ENCODE measurements at regions not wholly inside any gene's neighbourhood (a gene's known extent, or its start where the extent isn't known, plus 50 kb on each side); places are given as distances from the start of the nearest gene placed in this dataset.

DNA sequence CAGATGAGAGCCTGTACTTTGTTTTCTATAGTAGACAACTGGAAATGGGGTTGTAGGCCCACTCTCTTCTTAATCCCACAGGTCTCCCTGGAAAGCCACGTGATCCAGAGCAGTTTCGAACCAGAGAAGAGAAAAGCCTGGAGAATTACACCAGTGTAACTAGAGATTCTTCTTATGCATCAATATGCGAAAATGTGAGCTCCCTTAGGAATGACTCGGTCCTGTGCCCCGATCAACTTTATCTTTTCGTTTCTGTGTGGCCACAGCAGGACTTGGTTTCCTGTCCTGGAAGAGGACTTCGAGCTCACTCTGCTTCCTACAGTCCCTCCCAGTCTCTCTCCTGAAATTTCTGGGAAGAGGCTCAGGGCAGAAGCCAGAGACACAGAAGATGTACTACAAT, 73.8 kb upstream of the TPM1 start:
- DNase-seq = no peak

DNA sequence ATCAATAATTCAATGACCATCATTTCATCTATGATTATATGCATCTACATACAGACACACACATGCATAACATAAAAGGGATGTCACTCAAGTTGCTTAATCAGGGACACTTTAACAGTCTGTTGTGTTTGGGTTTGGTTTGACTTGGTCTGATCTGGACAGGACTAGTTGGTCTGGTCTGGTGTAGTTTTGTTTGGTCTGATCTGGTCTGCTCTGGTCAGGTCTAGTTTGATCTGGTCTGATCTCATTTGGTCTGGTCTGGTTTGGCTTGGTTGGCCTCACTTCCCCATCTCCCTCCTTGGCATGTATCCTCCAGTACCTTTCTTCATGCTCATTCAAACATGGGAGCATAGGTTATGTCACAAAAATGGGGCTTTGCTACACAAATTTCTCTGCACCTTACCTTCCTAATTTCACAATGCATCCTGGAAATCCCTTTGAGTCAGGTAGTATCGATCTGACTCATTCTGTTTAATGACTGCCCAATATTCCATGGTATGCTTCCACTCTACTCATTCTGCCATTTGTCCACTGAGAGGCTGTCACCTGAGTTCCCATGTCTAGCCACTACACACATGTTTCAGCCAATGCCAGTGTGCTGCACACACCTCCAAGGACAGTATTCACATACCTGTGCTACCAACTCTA, 73.0 kb upstream of the TPM1 start:
- DNase-seq = no peak

DNA sequence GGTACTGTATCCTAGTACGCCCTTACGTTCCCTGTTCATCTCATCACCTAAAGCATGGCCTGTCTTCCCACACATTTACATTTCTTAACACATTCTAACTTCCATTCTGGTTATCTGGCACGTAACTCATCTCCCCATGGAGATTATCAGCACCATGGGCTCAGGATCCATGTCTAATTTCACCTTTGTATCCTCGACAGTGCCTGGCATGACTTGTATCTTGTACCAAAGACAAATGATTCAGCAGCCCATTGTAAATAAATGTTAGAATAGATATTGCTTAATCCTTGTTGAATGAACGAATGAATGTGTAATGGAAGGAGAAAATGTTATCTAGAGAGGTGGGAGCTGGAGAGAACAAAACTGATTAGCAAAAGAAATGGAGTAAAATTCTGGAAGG, 69.7 kb upstream of the TPM1 start:
- no peak for DNase-seq

DNA sequence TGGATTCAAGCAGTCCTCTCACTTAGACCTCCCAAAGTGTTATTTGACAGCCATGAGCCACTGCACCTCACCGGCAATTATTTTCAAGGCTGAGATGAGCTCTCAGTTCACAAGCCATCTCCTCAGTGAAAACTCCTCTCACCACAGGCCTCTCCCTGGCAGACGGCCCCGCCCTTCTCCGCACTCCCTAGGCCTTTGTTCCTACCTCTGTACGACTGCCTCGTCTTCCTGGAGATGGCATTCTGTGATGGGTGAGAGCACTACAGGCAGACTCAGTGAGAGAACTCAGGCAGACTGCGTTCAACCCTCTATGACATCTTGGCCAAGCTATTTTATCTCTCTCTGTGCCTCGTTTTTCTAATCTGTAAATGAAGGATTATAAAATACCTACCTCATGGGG, 67.0 kb upstream of the TPM1 start:
- DNase-seq = peak; percentile 32

DNA sequence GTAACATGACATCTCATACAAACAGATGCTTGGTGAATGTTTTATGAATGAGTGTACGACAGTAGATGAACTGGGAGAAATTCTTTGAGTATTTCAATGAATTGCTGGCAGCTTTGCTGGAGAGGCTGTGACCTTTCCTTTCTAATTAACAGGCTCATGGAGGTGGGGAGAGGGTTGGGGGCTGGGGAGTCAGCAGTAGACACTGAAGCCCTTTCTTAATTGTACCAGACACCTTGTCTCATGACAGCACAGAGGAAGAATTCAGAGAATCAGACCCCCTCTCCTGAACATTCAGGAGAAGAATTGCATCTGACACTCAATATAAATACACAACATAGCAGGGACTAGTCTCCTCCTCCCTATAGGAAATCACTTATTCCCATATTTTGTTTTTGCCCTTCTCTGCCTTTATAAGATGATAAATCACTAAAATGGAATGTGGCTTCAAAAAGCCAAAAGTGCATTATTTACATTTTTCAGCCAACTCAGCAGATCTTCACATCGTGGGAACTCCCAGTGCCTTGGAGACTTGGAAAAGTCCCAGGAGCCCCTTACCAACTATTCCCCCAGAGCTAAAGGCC, 66.2 kb upstream of the TPM1 start:
- no peak for DNase-seq

DNA sequence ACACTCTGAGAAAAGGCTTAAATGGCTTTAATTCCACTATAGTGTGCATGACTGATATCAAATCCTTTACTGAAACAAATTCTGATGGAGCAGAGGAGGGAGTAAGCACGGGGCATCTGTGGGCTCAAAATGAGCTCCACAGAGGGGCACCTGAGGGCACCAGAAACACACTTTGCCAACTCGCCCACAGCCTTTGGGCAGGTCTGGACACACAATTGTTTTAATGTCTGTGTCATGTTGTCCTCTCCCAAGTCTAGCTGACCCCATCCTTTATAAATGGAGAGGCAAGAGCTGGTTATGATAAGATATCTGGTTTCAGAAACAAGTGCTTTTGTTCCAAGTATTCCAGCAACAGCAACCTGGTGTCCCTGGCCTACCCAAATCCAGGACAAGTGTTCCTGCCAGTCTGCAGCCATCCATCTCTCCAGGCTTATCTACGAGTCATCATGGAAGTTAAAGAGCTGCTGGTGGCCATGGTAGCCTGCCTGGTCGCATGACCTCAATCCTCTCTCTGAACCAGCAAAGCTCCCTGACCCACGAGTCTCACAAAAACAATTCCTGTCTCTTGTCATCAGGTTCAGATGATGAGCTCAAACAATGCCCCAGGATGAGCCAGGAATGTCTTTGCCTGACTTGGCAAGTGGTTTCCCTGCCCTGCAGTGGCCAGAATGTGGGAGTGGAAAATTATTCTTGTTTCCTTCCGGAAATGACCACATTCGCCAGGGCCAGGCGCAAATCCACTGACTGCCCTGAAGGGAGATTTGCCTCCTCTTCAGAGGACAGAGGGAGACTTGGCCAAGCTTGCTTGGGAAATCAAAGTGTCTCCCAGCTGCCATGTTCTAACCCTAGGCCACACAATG, 64.4 kb upstream of the TPM1 start:
- DNase-seq = no peak

DNA sequence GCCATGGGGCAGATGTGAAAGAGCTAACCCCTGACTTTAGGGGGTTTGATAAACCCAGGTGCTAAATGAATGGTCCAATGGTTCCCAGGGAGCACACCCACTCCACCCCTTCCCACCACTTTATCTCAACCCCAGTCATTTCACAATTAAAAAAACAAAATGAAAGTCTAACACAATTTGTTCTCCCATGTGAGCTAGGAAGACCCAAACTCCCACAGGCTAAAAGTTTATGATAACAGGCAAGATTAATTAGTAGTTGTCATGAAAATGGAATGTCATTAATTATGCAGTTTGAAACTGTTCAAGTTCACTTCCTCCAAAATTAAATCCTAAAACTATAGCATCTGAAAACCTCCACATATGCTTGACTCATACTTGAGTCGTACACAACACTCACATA, 63.3 kb upstream of the TPM1 start:
- no peak for DNase-seq

DNA sequence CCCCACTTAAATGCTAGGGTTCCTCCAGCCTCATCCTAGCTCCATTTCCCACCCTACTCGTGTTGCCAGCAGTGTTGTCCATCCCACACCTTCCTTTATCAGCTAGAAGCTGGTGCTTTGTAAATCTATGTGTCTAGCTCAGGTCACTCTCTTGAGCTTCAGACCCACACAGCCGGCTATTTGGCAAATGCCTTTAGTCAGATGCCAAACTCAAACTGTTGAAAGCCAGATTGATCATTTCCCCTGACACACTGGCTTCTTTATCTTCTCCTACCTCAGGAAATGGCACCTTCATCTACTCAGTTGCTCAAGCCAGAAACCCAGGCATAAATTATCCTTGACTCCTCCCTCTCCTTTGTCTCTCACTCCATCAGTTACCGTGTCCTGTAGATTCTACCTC, 61.5 kb upstream of the TPM1 start:
- no peak for DNase-seq

DNA sequence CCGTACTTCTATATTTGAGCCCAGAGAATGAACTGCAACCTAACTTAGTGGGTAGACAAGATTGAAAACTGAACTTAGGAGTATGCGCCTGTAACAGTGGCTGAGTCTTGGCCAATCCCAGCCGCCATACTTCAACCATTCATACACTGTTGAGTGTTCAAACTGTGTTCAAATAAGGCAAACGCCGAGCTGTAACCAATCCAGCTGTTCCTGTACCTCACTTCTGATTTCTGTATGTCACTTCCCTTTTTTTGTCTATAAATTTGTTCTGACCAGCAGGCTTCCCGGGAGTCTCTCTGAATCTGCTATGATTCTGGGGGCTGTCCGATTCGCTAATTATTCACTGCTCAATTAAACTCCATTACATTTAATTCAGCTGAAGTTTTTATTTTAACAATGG, 58.6 kb upstream of the TPM1 start:
- no peak for DNase-seq

DNA sequence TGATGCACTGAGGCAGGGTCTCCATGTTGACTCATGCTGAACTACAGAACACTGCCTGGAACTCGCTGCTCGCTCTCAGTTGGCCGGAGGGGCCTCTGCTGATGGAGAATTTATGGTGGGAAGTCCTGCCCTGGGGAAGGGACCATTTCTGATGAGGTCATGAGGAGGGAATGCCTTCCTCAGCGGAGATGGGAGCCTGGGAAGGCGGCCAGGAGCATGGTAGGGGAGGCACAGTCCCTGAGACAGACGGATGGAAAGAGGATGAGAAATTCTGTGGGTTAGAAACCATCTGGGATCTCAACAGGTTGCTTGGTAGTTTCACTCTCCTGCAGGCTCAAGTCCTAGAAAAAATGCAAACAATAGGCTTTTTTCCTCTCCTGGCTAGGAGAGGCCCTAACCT, 56.8 kb upstream of the TPM1 start:
- DNase-seq = no peak

DNA sequence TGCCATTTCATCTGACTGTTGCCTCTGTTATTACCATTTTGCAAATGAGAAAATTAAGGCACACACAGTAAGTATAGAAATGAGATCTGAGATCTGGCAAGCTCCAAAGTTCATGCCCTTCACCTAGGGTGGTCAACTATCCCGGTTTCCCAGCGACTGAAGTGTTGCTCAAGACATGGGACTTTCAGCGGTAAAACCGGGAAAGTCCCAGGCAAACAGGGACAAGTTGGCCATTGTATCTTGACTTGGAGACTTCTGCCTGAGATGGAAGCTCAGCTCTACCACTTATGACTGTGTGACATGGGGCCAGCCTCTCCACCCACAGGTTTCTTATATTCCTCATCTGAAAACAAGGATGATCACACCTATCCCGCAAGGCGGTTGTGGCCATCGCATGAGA, 55.6 kb upstream of the TPM1 start:
- no peak for DNase-seq

DNA sequence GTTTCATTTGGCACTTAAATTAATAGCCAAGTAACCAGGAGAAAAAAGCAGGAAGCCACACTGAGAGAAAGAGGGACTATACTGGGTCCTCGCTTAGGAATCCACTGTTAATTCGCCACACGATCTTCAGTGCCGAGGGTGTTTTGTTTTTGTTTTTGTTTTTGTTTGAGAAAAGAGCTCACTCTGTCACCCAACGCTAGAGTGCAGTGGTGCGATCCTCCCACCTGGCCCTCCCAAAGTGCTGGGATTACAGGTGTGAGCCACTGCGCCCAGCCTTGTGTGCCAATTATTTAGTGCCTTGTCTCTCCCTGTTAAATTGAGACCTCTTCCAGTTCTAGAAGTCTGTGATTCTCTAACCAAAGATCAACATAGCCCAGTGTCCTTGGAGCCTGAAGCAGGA, 53.8 kb upstream of the TPM1 start:
- DNase-seq = no peak

DNA sequence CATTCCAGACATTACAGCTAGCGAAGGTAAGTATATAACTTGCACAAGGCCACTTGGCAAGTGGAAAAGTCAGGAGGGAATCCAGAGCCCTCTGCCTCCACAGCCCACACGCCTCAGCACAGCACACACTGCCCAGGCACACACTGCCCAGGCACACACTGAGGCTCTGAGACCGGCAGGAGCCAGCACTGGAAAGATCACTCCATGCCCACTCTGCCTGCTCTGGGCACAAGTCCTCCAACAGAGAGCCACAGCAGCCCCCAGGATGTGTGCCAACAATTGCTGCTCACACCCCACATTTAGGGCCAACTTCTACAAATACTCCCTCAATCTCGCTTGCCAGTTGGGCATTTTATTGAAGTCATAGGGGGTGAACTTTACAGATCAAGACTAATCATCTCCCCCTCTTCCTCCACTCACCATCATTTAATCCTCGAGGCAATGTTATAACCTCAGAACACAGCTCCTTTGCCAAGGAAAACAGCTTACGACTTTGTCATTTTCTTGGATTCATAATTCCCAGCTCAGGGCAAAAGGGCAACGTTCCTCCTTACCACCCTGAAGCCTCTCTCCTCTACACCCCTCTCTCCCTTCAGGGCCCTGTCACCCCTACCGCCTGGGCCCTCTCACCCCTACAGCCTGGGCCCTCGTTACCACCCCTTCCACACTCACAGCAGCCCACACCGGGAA, 53.0 kb upstream of the TPM1 start:
- no peak for DNase-seq

DNA sequence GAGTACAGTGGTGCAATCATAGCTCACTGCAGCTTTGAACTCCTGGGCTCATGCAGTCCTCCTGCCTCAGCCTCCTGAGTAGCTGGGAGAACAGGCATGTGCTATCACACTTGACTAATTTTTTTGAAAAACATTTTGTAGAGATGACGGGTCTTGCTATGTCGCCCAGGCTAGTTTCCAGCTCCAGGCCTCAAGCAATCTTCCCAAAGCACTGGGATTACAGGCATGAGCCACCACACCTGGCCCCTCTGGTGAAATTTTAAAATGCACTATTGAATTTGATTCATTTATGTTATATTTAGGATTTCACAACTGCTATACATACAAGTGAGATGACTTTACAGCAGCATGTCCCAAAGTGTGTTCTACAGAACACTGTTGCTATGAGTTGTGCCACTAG, 50.8 kb upstream of the TPM1 start:
- no peak for DNase-seq

DNA sequence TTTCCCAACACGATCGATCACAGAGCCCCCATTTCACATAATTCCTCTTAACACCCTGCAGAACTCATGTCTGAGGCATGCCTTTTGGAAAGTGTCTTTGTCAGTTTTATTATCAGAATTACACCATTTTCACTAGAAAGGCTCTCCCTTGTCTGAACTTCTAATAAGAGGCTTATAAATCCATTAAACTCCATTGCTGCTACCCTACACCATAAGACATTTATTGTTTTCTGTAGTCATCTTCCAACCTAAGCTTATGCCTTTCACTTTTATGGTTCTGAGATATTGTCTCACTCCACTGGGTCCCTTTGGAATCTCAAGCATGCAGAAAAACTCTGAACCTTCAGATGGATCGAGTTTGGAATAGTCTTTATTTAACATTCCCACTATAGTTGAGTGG, 50.2 kb upstream of the TPM1 start:
- no peak for DNase-seq

Measured in NCI-H510A treated with DMSO at 0.1 percent for 48 hours (cell line).